H54 (cell line): ENCODE measurements at regions not wholly inside any gene's neighbourhood (a gene's known extent, or its start where the extent isn't known, plus 50 kb on each side); places are given as distances from the start of the nearest gene placed in this dataset.
"Not testable (repeated sequence)": the region's sequence is repeated elsewhere in the genome, so short reads cannot be mapped to it uniquely, and the experiment has no call there.

Source experiments
- DNase-seq: peaks from one replicate; pipeline ENCODE4 v3.0.0; 2011; ENCODE audit warnings: low spot score, mixed read lengths; ENCODE audit not compliant: insufficient read length
- FAIRE-seq: peaks from 3 replicates; lab custom pipeline; 2011; peaks lifted over from hg19 to GRCh38; lab: Jason Lieb, UNC
- POLR2A ChIP-seq: IDR thresholded peaks from 2 replicates; pipeline ENCODE4 v1.6.1; 2011; ENCODE audit warnings: low read depth, mild to moderate bottlenecking, low read length

- no peak for TF ChIP-seq POLR2A
- DNase-seq (no peak), FAIRE-seq (no peak)
These were observed 116.9 kb downstream of the NFKBIZ start for GRCh38 chr3:101966226-101966625.

- TF ChIP-seq POLR2A: no peak
- no peak for FAIRE-seq
- no peak for DNase-seq
These were observed 120.9 kb downstream of the NFKBIZ start for GRCh38 chr3:101970212-101970611.

- no peak for TF ChIP-seq POLR2A
- FAIRE-seq (no peak), DNase-seq (no peak)
These were observed 121.6 kb downstream of the NFKBIZ start for GRCh38 chr3:101970905-101971304.

- FAIRE-seq (no peak), DNase-seq (no peak)
- no peak for TF ChIP-seq POLR2A
These were observed 123.3 kb downstream of the NFKBIZ start for GRCh38 chr3:101972430-101973162.

- DNase-seq: no peak
- no peak for FAIRE-seq
- no peak for TF ChIP-seq POLR2A
These were observed 123.8 kb downstream of the NFKBIZ start for GRCh38 chr3:101973163-101973505.

GRCh38 chr3:101975415-101975814, 126.1 kb downstream of the NFKBIZ start:
- not testable (repeated sequence) for FAIRE-seq, DNase-seq

GRCh38 chr3:101976473-101976872, 127.2 kb downstream of the NFKBIZ start:
- DNase-seq: no peak

GRCh38 chr3:101978348-101978747, 129.0 kb downstream of the NFKBIZ start:
- TF ChIP-seq POLR2A: no peak
- DNase-seq: no peak
- FAIRE-seq: no peak

More at GRCh38 chr3:101976473-101976872, 127.2 kb downstream of the NFKBIZ start:
- TF ChIP-seq POLR2A: no peak
- FAIRE-seq: no peak

GRCh38 chr3:101979033-101979432, 129.7 kb downstream of the NFKBIZ start:
- DNase-seq: no peak
- no peak for TF ChIP-seq POLR2A
- no peak for FAIRE-seq

- DNase-seq (no peak), FAIRE-seq (no peak)
- no peak for TF ChIP-seq POLR2A
These were observed 135.0 kb downstream of the NFKBIZ start for GRCh38 chr3:101984356-101984755.

GRCh38 chr3:101988596-101988995, 139.3 kb downstream of the NFKBIZ start:
- no peak for TF ChIP-seq POLR2A
- DNase-seq: no peak
- no peak for FAIRE-seq

GRCh38 chr3:101989578-101990200, 140.4 kb downstream of the NFKBIZ start:
- TF ChIP-seq POLR2A: no peak
- DNase-seq (no peak), FAIRE-seq (no peak)

GRCh38 chr3:101992863-101993262, 143.5 kb downstream of the NFKBIZ start:
- no peak for TF ChIP-seq POLR2A
- FAIRE-seq: no peak
- DNase-seq: no peak

- DNase-seq (no peak), FAIRE-seq (no peak)
- no peak for TF ChIP-seq POLR2A
These were observed 145.1 kb downstream of the NFKBIZ start for GRCh38 chr3:101994386-101994785.
